C4-2B (cell line): ENCODE measurements at regions not wholly inside any gene's neighbourhood (a gene's known extent, or its start where the extent isn't known, plus 50 kb on each side); places are given as distances from the start of the nearest gene placed in this dataset.

ENCODE experiments used
- CTCF ChIP-seq: fragments of 450-650 bp; conservative IDR thresholded peaks from 2 replicates; pipeline ENCODE4 v1.5.1; 2017; ENCODE audit warnings: mild to moderate bottlenecking
- ZFX ChIP-seq: fragments of 450-650 bp; IDR thresholded peaks from 2 replicates; pipeline ENCODE4 v1.6.1; 2017

- TF ChIP-seq CTCF (no peak), ZFX (no peak)
Measured at GRCh38 chr6:133129556-133129955, 111.6 kb upstream of the EYA4 start.
